HG02588 (cell line): ENCODE measurements at regions not wholly inside any gene's neighbourhood (a gene's known extent, or its start where the extent isn't known, plus 50 kb on each side); places are given as distances from the start of the nearest gene placed in this dataset.

Source experiments
- ATAC-seq: cut with Tn5 transposase; IDR thresholded peaks from one replicate; pipeline ENCODE4 v1.9.1; 2021; ENCODE audit warnings: mild to moderate bottlenecking, moderate library complexity; ENCODE audit not compliant: unreplicated experiment

DNA sequence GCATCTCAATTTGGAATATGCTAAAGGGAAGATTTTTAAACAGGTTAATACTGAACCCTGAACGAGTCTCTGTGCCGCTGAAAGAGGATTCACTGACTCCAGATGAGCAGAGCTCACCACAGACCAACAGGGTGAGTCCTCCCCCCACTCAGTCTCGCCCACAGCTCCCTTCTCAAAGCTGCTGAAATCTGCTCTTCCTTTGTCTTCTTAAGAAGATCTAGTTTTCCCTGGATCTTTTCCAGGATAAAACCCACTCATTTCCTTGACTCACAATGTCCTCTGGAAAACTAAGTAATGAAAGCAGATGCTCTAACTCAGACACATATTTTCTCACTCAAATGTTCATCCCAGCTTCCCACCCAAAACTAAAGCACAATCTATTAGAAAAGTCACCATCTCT is 447.0 kb upstream of the PKN2 start:
- no peak for ATAC-seq

DNA sequence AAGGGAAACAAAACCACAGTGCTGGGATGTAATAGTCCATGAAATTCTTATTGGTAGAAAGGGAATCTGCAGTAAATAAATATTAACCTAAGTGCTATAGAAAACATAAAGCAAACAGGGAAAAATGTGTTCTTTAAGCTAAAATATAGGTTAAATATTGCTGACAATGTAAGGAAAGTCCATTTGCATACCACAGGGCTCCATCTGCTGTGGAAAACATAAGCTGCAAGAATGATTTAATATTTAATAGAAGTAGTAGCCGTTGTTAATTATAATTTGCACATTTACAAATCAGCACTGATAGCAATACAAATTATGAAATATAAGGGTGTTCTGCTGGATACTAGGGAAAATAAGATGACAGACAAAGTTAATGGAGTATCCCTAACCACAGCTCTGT is 444.9 kb upstream of the PKN2 start:
- no peak for ATAC-seq

DNA sequence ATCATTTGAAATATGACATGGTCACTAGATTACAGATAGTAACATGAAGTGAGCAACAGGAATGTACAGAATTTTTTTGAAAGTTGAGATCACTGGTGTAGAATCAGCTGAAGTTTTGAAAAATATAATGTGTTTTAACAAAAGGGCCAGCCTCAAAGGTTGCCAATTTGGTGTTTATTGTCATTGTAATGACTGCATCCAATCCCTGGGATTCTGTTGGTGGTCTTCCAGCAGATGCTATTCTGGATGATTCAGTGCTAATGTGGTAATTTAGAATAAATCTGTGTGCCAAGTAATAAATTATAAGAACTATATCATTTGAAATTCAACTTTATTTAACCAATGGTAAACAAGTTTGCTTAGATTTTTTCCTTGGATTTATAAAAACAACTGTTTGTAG is 436.4 kb upstream of the PKN2 start:
- no peak for ATAC-seq

- ATAC-seq, result no peak
Observed at GRCh38 chr1:88250915-88251314, 433.2 kb upstream of the PKN2 start.

GRCh38 chr1:88252745-88253144 is 431.3 kb upstream of the PKN2 start:
- ATAC-seq, result no peak

DNA sequence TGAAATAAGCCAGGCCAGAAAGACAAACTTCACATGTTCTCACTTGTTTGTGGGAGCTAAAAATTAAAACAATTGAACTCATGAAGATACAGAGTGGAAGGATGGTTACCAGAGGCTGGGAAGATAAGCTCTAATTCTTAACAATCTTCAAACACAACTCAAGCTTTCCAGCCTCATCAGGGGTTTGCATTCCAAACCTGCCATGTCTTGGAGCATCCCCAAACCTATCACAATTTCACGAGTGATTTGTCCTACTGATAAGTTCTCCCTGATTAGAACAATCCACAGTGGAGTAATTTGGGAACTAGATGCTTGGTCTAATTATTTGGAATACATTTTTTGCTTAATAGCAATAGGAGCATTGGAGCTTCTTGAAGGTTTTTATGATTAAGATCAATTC is 418.5 kb upstream of the PKN2 start:
- ATAC-seq, result no peak

- no peak for ATAC-seq
Observed at GRCh38 chr1:88266051-88266450, 418.0 kb upstream of the PKN2 start.

- no peak for ATAC-seq
Observed at GRCh38 chr1:88272216-88272615, 411.9 kb upstream of the PKN2 start.

- no peak for ATAC-seq
Observed at GRCh38 chr1:88274431-88274830, 409.6 kb upstream of the PKN2 start.

DNA sequence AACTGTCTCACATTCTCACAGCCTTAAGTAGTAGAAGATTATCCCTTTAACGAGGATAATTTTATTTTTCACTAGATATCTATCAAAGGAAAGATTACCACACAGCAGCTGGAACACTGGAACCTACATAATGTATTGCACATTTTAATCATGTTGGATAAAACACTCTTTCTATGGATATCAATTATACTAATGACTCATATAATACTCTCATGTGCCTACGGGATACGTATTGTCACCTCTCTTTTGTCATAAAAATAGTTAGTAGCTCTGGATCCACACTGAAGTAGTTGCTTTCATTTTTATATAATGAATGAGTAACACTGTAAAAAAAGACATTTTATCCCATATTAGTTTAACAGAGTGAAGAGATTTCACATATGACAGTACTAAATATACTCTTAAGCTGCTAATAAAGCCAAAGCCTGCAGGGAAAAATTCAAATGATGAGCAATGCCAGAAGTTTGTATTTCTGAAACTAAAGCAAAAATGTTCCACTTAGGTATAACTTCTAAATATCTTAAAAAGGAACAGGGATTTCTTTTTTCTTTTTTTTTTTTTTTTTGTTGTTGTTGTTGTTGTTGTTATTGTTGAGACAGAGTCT is 408.7 kb upstream of the PKN2 start:
- ATAC-seq, result no peak

DNA sequence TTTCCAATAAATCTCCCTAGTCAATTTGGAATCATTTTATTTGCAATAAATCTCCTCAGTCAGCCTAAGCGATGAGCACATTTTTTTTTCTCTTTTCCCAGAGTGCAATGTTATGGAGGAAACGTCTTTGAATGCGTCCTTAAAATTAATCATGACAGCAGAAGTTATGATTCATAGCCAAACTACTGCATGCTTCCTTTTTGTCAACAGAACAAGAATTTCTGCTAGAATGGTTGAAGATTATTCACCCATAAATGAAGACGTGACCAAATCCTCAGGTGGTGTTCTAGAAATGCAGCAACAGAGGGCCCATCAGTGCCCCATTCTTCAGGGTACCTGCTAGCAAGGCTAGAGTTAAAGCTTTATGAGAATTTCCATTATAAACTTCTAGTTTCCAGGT is 407.9 kb upstream of the PKN2 start:
- ATAC-seq, result no peak

DNA sequence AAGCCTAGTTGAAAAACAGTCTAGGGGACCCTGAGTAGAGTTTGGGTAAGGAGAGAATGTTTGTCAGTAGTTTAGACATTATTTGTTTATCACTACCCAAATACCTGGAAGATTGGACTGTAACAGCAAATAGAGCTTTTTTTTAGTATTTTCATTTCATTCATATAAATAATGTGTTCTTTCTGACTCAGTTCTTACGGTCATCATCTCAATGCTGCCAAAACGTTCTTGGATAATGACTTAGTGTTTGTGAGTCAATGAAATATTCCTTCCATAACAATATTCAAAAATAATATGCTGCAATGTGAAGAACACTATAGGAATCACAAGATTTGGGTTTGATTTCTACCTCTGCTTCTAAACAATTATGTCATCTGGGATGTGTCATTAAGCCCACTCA is 400.0 kb upstream of the PKN2 start:
- ATAC-seq, result no peak

GRCh38 chr1:88284666-88285366 is 399.3 kb upstream of the PKN2 start:
- no peak for ATAC-seq

GRCh38 chr1:88286716-88287115 is 397.4 kb upstream of the PKN2 start:
- ATAC-seq, result no peak

- no peak for ATAC-seq
Observed at GRCh38 chr1:88288571-88288970, 395.5 kb upstream of the PKN2 start.

- ATAC-seq, result no peak
Observed at GRCh38 chr1:88289401-88290102, 394.5 kb upstream of the PKN2 start.

DNA sequence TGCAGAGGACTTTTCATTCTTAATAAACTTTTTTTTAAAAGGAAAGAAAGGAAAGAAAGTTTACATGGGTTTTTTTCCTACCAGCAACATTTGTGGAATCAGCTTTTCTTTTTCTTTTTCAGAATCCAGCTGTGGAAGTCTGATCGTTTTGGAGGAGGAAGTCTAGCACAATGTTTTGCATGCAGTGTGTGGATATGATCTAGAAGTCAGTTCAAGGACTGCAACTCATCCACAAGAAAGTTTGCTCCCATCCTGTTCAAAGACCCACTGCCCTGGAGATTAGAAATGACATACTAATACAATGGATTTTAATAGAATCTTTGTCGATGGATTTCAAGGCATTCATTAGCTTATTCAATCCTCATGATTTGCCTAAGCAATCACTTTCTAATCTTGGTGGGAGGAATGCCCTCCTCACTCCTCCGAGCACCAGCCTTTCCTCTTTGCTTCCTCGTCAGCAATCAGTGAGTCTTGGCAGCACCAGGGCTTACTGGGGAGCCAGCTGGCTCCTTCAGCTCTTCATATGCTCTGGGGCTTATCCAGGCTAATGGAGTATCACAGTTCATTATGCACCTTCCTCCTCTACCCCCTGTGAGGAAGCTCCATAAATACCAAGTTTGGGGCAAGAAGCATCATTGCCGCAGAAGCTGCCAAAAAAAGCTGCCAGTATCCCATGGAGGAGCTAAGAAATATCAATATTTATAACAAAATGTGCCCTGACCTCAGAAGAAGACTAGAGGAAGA is 392.3 kb upstream of the PKN2 start:
- ATAC-seq, result no peak

GRCh38 chr1:88293691-88294190 is 390.3 kb upstream of the PKN2 start:
- no peak for ATAC-seq

GRCh38 chr1:88296227-88296626 is 387.8 kb upstream of the PKN2 start:
- no peak for ATAC-seq

- ATAC-seq, result no peak
Observed at GRCh38 chr1:88296642-88297041, 387.4 kb upstream of the PKN2 start.

DNA sequence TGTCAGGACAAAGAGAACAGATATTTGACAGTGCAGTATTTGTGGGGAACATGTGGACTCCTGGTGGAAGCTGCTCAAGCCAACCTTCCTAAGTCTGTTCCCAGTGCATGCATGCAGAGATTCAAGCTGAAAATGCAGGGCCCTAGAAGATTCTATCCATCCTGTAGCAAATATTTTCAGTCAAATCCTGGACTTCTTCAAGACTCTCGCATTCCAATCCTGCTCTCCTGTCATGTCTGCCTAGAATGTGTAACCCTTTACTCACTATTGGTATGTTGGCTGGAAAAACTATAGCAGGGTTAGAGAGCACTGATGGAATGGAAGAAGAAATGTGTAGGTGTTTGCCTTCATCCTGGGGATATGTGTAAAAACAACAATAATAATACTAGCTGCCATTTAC is 385.6 kb upstream of the PKN2 start:
- no peak for ATAC-seq
